H9 (cell line): ENCODE measurements at regions not wholly inside any gene's neighbourhood (a gene's known extent, or its start where the extent isn't known, plus 50 kb on each side); places are given as distances from the start of the nearest gene placed in this dataset.

Source experiments
- DNase-seq: peaks from one replicate; pipeline ENCODE4 v3.0.0-alpha.2; 2017
- H2AFZ ChIP-seq: one replicate; pipeline ENCODE4 v1.6.1; 2013; ENCODE audit warnings: mild to moderate bottlenecking, low read length, control low read depth, moderate library complexity
- H2AK5ac ChIP-seq: 2 replicates; pipeline ENCODE4 v1.6.1; 2013; ENCODE audit warnings: low read length, control low read depth, mixed read lengths; ENCODE audit not compliant: insufficient read length
- H2BK120ac ChIP-seq: one replicate; pipeline ENCODE4 v1.6.1; 2013; ENCODE audit warnings: low read depth, mild to moderate bottlenecking, low read length, control low read depth, inconsistent platforms; ENCODE audit not compliant: poor library complexity, severe bottlenecking
- H2BK12ac ChIP-seq: 2 replicates; pipeline ENCODE4 v1.6.1; 2013; ENCODE audit warnings: low read length, control low read depth, mixed read lengths, low read depth; ENCODE audit not compliant: insufficient read length
- H2BK15ac ChIP-seq: 2 replicates; pipeline ENCODE4 v1.6.1; 2013; ENCODE audit warnings: low read depth, low read length, control low read depth
- H2BK20ac ChIP-seq: one replicate; pipeline ENCODE4 v1.6.1; 2013; ENCODE audit warnings: low read depth, mild to moderate bottlenecking, low read length, control low read depth, inconsistent platforms; ENCODE audit not compliant: poor library complexity, severe bottlenecking
- H2BK5ac ChIP-seq: 2 replicates; pipeline ENCODE4 v1.6.1; 2013; ENCODE audit warnings: low read length, control low read depth, mixed read lengths; ENCODE audit not compliant: insufficient read length
- H3K14ac ChIP-seq: 2 replicates; pipeline ENCODE4 v1.6.1; 2013; ENCODE audit warnings: low read length, control low read depth; ENCODE audit not compliant: insufficient read depth
- H3K18ac ChIP-seq: 2 replicates; pipeline ENCODE4 v1.6.1; 2013; ENCODE audit warnings: low read depth, mild to moderate bottlenecking, mixed read lengths, low read length, control low read depth; ENCODE audit not compliant: insufficient read length
- H3K23ac ChIP-seq: 2 replicates; pipeline ENCODE4 v1.6.1; 2013; ENCODE audit warnings: low read length, control low read depth, mixed read lengths, low read depth; ENCODE audit not compliant: insufficient read length
- H3K23me2 ChIP-seq: 2 replicates; pipeline ENCODE4 v1.6.1; 2013; ENCODE audit warnings: low read depth, mild to moderate bottlenecking, mixed read lengths, low read length, control low read depth; ENCODE audit not compliant: insufficient read length, poor library complexity, severe bottlenecking
- H3K27ac ChIP-seq: 2 replicates; pipeline ENCODE4 v1.5.1; 2013; ENCODE audit warnings: low read length, control low read depth, mixed read lengths, low read depth; ENCODE audit not compliant: insufficient read length
- H3K27me3 ChIP-seq: 2 replicates; pipeline ENCODE4 v1.6.1; 2013; ENCODE audit warnings: low read length, control low read depth, inconsistent platforms; ENCODE audit not compliant: insufficient read depth
- H3K4ac ChIP-seq: 2 replicates; pipeline ENCODE4 v1.6.1; 2013; ENCODE audit warnings: low read depth, mild to moderate bottlenecking, control low read depth, inconsistent platforms, low read length, moderate library complexity
- H3K4me1 ChIP-seq: 2 replicates; pipeline ENCODE4 v1.6.1; 2013; ENCODE audit warnings: low read length, control low read depth, inconsistent platforms; ENCODE audit not compliant: insufficient read depth
- H3K4me2 ChIP-seq: 2 replicates; pipeline ENCODE4 v1.6.1; 2013; ENCODE audit warnings: low read length, control low read depth, mixed read lengths; ENCODE audit not compliant: insufficient read length, insufficient read depth
- H3K56ac ChIP-seq: 2 replicates; pipeline ENCODE4 v1.6.1; 2013; ENCODE audit warnings: low read depth, mild to moderate bottlenecking, mixed read lengths, low read length, control low read depth; ENCODE audit not compliant: insufficient read length
- H3K79me1 ChIP-seq: 2 replicates; pipeline ENCODE4 v1.6.1; 2013; ENCODE audit warnings: low read depth, mild to moderate bottlenecking, moderate library complexity, low read length, control low read depth, inconsistent platforms; ENCODE audit not compliant: insufficient read depth, poor library complexity, severe bottlenecking
- H3K79me2 ChIP-seq: 2 replicates; pipeline ENCODE4 v1.6.1; 2013; ENCODE audit warnings: low read length, control low read depth, inconsistent platforms; ENCODE audit not compliant: insufficient read depth
- H3K9ac ChIP-seq: 2 replicates; pipeline ENCODE4 v1.6.1; 2013; ENCODE audit warnings: low read length, control low read depth, mixed read lengths; ENCODE audit not compliant: insufficient read length; ENCODE audit errors: extremely low read depth
- H3K9me3 ChIP-seq: one replicate; pipeline ENCODE4 v1.6.1; 2013; ENCODE audit warnings: low read depth, low read length, inconsistent platforms; ENCODE audit not compliant: control insufficient read depth
- H3T11ph ChIP-seq: one replicate; pipeline ENCODE4 v1.6.1; 2013; ENCODE audit warnings: mild to moderate bottlenecking, low read length, control low read depth, inconsistent platforms
- H4K20me1 ChIP-seq: one replicate; pipeline ENCODE4 v1.6.1; 2013; ENCODE audit not compliant: control insufficient read depth, insufficient read length, insufficient read depth
- H4K5ac ChIP-seq: 2 replicates; pipeline ENCODE4 v1.6.1; 2013; ENCODE audit warnings: low read depth, mild to moderate bottlenecking, mixed read lengths, low read length, control low read depth; ENCODE audit not compliant: insufficient read length
- H4K8ac ChIP-seq: replicated peaks from 2 replicates; pipeline ENCODE4 v1.6.1; 2013; ENCODE audit warnings: low read length, control low read depth, mixed read lengths, low read depth; ENCODE audit not compliant: insufficient read length
- H4K91ac ChIP-seq: 2 replicates; pipeline ENCODE4 v1.6.1; 2013; ENCODE audit warnings: low read depth, mild to moderate bottlenecking, moderate library complexity, mixed read lengths, low read length, control low read depth; ENCODE audit not compliant: insufficient read length
- H3K27ac Mint-ChIP-seq, 3 experiments: 2 replicates in 2 of 3; 3 replicates in 1 of 3; pipeline ENCODE4 v1.8.0; 2020 to 2021; ENCODE audit warnings: mixed read lengths in 3 of 3, mild to moderate bottlenecking in 1 of 3, moderate library complexity in 1 of 3
- H3K27me3 Mint-ChIP-seq: 2 replicates; pipeline ENCODE4 v1.8.0; 2021; ENCODE audit warnings: low read depth, mild to moderate bottlenecking, moderate library complexity, mixed read lengths
- H3K36me3 Mint-ChIP-seq, 3 experiments: 2 replicates in 2 of 3; 3 replicates in 1 of 3; pipeline ENCODE4 v1.8.0; 2020 to 2021; ENCODE audit warnings: low read depth in 3 of 3, mixed read lengths in 3 of 3; ENCODE audit not compliant: insufficient read depth in 1 of 3
- H3K4me1 Mint-ChIP-seq, 2 experiments: 2 replicates each; pipeline ENCODE4 v1.8.0; 2020; ENCODE audit warnings: mixed read lengths in 2 of 2
- H3K4me3 Mint-ChIP-seq, 2 experiments: 2 replicates in 1 of 2; 3 replicates in 1 of 2; pipeline ENCODE4 v1.8.0; 2020 to 2021; ENCODE audit warnings: mild to moderate bottlenecking in 2 of 2, mixed read lengths in 2 of 2, moderate library complexity in 1 of 2
- H3K9me3 Mint-ChIP-seq, 2 experiments: 2 replicates in 1 of 2; 3 replicates in 1 of 2; pipeline ENCODE4 v1.8.0; 2020; ENCODE audit warnings: mild to moderate bottlenecking in 2 of 2, mixed read lengths in 2 of 2, moderate library complexity in 1 of 2
- WGBS: extraction: QIAGEN DNeasy Blood & Tissue Kit; methylation state at CpG from one replicate; pipeline ENCODE4 v1.1.7; 2013; ENCODE audit warnings: missing lambda C conversion rate, low lambda C conversion rate, mixed read lengths; ENCODE audit not compliant: insufficient read length; ENCODE audit errors: extremely low coverage; 5-methylcytosine and 5-hydroxymethylcytosine counted together
- TF ChIP-seq, protein P1 (sequence below): fragments of 200-600 bp; sonication (generic); conservative IDR thresholded peaks from 3 replicates; pipeline ENCODE4 v1.8.0; 2021; ENCODE audit warnings: antibody characterized with exemption, mild to moderate bottlenecking

DNA sequence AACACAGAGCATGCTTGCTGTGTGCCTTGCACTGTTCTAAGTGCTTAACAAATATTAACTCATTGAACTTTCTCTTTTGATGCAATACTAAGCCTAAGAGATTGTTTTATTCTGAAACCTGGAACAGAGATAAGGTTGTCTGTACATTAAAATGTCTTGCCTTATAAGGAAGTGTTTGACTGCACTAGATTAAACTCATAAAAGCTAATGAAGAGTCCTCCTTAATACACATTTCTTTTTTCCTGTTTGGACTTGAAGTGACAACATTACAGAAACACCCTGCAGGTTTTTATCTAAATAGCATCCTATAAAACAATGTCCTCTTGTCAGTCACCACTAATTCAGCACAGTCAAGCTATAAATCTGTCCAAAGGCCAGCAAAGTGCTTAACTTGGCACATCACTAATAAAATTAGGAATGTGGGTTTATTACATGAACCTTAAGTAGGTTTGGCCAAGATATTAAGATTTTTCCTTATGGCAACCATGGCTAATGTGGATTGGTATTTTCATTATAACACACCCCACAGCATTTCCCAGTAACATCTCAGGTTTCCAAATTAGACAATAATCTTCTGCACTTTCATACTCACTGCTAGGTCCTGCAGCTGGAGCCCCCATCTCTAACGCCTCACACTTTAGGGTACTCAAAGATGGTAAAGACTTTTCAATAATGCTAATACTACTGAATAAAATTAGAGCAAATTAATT is 389.7 kb downstream of the LMO4 start:
- no peaks in the 10 kb centered on the region for H3K9me3 Mint-ChIP-seq
- WGBS = no CpG with 5 or more reads among the region's 1 CpG
- H3K23ac ChIP-seq = no peak overlapping the region

More for the DNA sequence above, 389.7 kb downstream of the LMO4 start:
- no peak overlapping the region for H3K27ac ChIP-seq
- H2BK20ac ChIP-seq = no peak overlapping the region
- no peaks in the 10 kb centered on the region for H3K9me3 ChIP-seq
- H4K91ac ChIP-seq = no peak overlapping the region
- no peaks in the 10 kb centered on the region for H3K79me2 ChIP-seq
- H4K20me1 ChIP-seq = no peaks in the 10 kb centered on the region
- no peak overlapping the region for H2BK5ac ChIP-seq
- H3K4ac ChIP-seq = no peak overlapping the region
- H3K27me3 ChIP-seq = no peaks in the 10 kb centered on the region
- H3K4me1 ChIP-seq = no peaks in the 10 kb centered on the region; the same call in 1 of the 2 replicates
- no peak overlapping the region for H3K9ac ChIP-seq
- H2AFZ ChIP-seq = no peak overlapping the region
- no peak overlapping the region for H2AK5ac ChIP-seq
- Mint-ChIP-seq H3K4me3 (no peak overlapping the region), H3K4me1 (peaks cover 17 to 18% of the 10 kb centered on the region in 2 experiments), H3K27me3 (no peaks in the 10 kb centered on the region), H3K36me3 (no peaks in the 10 kb centered on the region), H3K27ac (no peak overlapping the region)
- no peak overlapping the region for H2BK120ac ChIP-seq
- H3K4me2 ChIP-seq = no peak overlapping the region
- H3K56ac ChIP-seq = no peak overlapping the region
- no peak for DNase-seq
- no peak overlapping the region for H3T11ph ChIP-seq
- H3K79me1 ChIP-seq = no peaks in the 10 kb centered on the region
- H3K14ac ChIP-seq = no peak overlapping the region
- TF ChIP-seq, protein P1, sequence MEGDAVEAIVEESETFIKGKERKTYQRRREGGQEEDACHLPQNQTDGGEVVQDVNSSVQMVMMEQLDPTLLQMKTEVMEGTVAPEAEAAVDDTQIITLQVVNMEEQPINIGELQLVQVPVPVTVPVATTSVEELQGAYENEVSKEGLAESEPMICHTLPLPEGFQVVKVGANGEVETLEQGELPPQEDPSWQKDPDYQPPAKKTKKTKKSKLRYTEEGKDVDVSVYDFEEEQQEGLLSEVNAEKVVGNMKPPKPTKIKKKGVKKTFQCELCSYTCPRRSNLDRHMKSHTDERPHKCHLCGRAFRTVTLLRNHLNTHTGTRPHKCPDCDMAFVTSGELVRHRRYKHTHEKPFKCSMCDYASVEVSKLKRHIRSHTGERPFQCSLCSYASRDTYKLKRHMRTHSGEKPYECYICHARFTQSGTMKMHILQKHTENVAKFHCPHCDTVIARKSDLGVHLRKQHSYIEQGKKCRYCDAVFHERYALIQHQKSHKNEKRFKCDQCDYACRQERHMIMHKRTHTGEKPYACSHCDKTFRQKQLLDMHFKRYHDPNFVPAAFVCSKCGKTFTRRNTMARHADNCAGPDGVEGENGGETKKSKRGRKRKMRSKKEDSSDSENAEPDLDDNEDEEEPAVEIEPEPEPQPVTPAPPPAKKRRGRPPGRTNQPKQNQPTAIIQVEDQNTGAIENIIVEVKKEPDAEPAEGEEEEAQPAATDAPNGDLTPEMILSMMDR = no peak
- no peak overlapping the region for H3K18ac ChIP-seq
- H2BK15ac ChIP-seq = no peak overlapping the region
- no peak overlapping the region for H2BK12ac ChIP-seq
- no peaks in the 10 kb centered on the region for H3K23me2 ChIP-seq
- no peak overlapping the region for H4K8ac ChIP-seq
- H4K5ac ChIP-seq = no peak overlapping the region
